Upper lobe of left lung (tissue), 6 donors: ENCODE measurements at regions not wholly inside any gene's neighbourhood (a gene's known extent, or its start where the extent isn't known, plus 50 kb on each side); places are given as distances from the start of the nearest gene placed in this dataset.

Experiments
- ATAC-seq, 2 donors: fragments of 200-7000 bp; cut with Tn5 transposase; one replicate each; pipeline ENCODE4 v1.9.1; 2022; ENCODE audit warnings: mild to moderate bottlenecking in 2 of 2, moderate library complexity in 2 of 2; ENCODE audit not compliant: low FRiP score in 2 of 2
- DNase-seq, 2 donors: peaks; one replicate each; pipeline ENCODE4 v3.0.0-alpha.2; 2019 to 2020
- H3K27ac ChIP-seq, 4 donors: fragments of 200-600 bp; sonication (generic); one replicate each; pipeline ENCODE4 v1.5.1; 2016 to 2019
- H3K27me3 ChIP-seq, 4 donors: fragments of 200-600 bp; sonication (generic); one replicate each; pipeline ENCODE4 v1.5.1; 2017 to 2019
- H3K36me3 ChIP-seq, 4 donors: fragments of 200-600 bp; sonication (generic); one replicate each; pipeline ENCODE4 v1.5.1; 2016 to 2019
- H3K4me1 ChIP-seq, 4 donors: fragments of 200-600 bp; sonication (generic); one replicate each; pipeline ENCODE4 v1.5.1; 2018 to 2019
- H3K4me3 ChIP-seq, 4 donors: fragments of 200-600 bp; sonication (generic); one replicate each; pipeline ENCODE4 v1.5.1; 2017 to 2019; ENCODE audit warnings: mild to moderate bottlenecking in 2 of 4, moderate library complexity in 1 of 4
- H3K9me3 ChIP-seq, 4 donors: fragments of 200-600 bp; sonication (generic); one replicate each; pipeline ENCODE4 v1.5.1; 2018 to 2019
- CTCF ChIP-seq, 6 experiments: fragments of 450-650 bp in 4 of 6; fragments of 200-600 bp in 2 of 6; sonication (generic) in 2 of 6; IDR thresholded peaks; one replicate each; pipeline ENCODE4 v1.5.1; 2016 to 2019; ENCODE audit warnings: antibody characterized with exemption in 6 of 6
- EP300 ChIP-seq, 4 donors: sonication (generic); formaldehyde crosslinking; IDR thresholded peaks; one replicate each; pipeline ENCODE4 v1.5.1; 2017; ENCODE audit warnings: antibody characterized with exemption in 4 of 4, control low read depth in 2 of 4
- POLR2A ChIP-seq, 4 donors: fragments of 450-650 bp; IDR thresholded peaks; one replicate each; pipeline ENCODE4 v1.5.1; 2016 to 2017; ENCODE audit warnings: antibody characterized with exemption in 4 of 4, mild to moderate bottlenecking in 2 of 4
- POLR2AphosphoS5 ChIP-seq, 2 donors: sonication (generic); formaldehyde crosslinking; IDR thresholded peaks; one replicate each; pipeline ENCODE4 v1.5.1; 2017; ENCODE audit warnings: antibody characterized with exemption in 2 of 2
- WGBS, 2 donors: methylation state at CpG; one replicate each; pipeline ENCODE4 v1.1.5; 2017 to 2018; 5-methylcytosine and 5-hydroxymethylcytosine counted together
- donor health status: DM: no; HTN: no; CAD: no; lungs with moderate emphysema.
- donor health status: DM: no; HTN: yes; CAD: no; lungs with severe emphysema.

DNA sequence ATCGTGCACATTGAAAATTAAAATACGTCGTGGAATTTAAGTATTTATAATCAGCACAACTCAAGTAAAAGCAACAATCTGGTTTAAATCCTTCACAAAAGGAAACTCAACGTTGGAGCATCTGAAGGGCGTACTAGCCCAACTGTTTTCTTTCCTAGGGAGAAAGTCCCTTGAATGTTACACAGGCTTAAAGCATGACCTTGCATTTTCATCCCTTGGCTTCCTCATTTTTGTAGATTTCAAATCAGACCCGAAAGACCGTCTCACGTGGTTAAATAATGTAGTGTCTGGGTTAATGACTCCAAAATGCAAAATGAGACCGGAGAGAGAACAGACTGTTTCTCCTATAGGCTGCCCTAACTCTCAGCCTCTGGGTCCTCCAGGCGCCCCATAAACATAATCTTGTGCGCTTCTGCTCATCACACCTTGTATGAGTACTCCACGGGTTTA, 249.2 kb upstream of the RREB1 start:
- H3K9me3 ChIP-seq: no peaks in the 10 kb centered on the region
- DNase-seq (no peak), ATAC-seq (peak in 1 of 2 donors; percentile 44)
- WGBS, 2 donors: 69 to 72% methylated on average over 12 of the region's 12 CpGs
- no peaks in the 10 kb centered on the region for H3K27me3 ChIP-seq
- peak in 1 of 4 donors; percentile 48 for TF ChIP-seq POLR2A (IDR thresholded peaks at IDR 0.05)
- no peak for TF ChIP-seq POLR2AphosphoS5 (IDR thresholded peaks at IDR 0.05)
- TF ChIP-seq CTCF (IDR thresholded peaks at IDR 0.05): no peak
- H3K27ac ChIP-seq: peak overlapping the region; percentile 43 to 95 (median 74)
- no peaks in the 10 kb centered on the region for H3K36me3 ChIP-seq
- H3K4me1 ChIP-seq: peaks cover 22 to 35% (median 24%) of the 10 kb centered on the region in 4 donors
- no peak overlapping the region for H3K4me3 ChIP-seq

- Histone ChIP-seq H3K27ac (peak overlapping the region in 2 of 4 donors; percentile 48 to 78), H3K9me3 (no peaks in the 10 kb centered on the region), H3K4me1 (peaks cover 22 to 35% (median 24%) of the 10 kb centered on the region in 4 donors), H3K36me3 (no peaks in the 10 kb centered on the region), H3K4me3 (no peak overlapping the region), H3K27me3 (no peaks in the 10 kb centered on the region)
- ATAC-seq (no peak), DNase-seq (no peak)
- WGBS, 2 donors: 70 to 76% methylated on average over 5 of the region's 5 CpGs
- TF ChIP-seq POLR2A (IDR thresholded peaks at IDR 0.05): no peak
- TF ChIP-seq EP300 (IDR thresholded peaks at IDR 0.05): no peak
- no peak for TF ChIP-seq POLR2AphosphoS5 (IDR thresholded peaks at IDR 0.05)
- no peak for TF ChIP-seq CTCF (IDR thresholded peaks at IDR 0.05)
These were observed 248.7 kb upstream of the RREB1 start for GRCh38 chr6:6859105-6859504.

DNA sequence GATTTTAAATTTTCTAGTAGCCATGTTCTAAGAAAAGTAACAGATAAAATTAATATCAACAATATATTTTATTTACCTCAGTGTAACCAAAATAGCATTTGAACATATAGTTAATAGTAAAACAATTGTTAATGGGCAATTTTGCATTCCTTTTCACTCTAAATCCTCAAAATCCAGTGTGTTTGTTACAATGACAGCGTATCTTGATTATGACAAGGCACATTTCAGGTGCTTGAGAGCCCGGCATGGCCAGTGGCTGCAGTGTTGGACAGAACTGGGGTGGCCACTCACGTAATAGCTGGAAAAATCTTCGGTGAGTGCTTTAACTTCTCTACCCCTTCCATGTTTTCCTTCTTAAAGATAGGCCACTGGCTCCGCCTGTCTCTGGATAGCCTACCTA, 248.0 kb upstream of the RREB1 start:
- H3K4me1 ChIP-seq: peaks cover 22 to 35% (median 24%) of the 10 kb centered on the region in 4 donors
- ATAC-seq: no peak

DNA sequence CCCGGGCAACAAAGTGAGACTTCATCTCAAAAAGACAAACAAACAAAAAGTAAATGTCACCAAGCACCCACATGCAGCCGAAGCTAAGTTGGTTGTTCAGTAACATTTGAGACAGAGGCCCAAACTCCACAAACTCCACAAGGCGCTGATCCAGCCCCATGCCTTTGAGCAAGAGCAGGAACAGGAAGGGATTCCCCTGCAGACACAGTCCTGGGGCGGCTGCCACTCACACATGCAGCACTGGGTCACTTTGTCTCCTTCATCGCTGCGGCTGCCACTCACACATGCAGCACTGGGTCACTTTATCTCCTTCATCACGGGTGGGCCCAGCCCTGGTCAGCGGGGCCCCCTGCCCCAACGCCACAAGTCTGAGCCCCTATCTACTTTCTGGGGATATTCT, 246.9 kb upstream of the RREB1 start:
- Histone ChIP-seq H3K27me3 (no peaks in the 10 kb centered on the region), H3K36me3 (no peaks in the 10 kb centered on the region), H3K4me1 (peaks cover 20 to 35% (median 24%) of the 10 kb centered on the region in 4 donors), H3K4me3 (no peak overlapping the region), H3K9me3 (no peaks in the 10 kb centered on the region), H3K27ac (peak overlapping the region in 1 of 4 donors; percentile 44)
- TF ChIP-seq CTCF (IDR thresholded peaks at IDR 0.05): no peak
- TF ChIP-seq EP300 (IDR thresholded peaks at IDR 0.05): no peak
- TF ChIP-seq POLR2AphosphoS5 (IDR thresholded peaks at IDR 0.05): no peak
- no peak for TF ChIP-seq POLR2A (IDR thresholded peaks at IDR 0.05)
- ATAC-seq (no peak), DNase-seq (peak in 1 of 2 donors; percentile 46)
- WGBS, 2 donors: 80 to 85% methylated on average over 9 of the region's 9 CpGs

More for the DNA sequence above, 248.0 kb upstream of the RREB1 start:
- no peaks in the 10 kb centered on the region for H3K27me3 ChIP-seq
- DNase-seq: no peak
- H3K36me3 ChIP-seq: no peaks in the 10 kb centered on the region
- 72 to 81% methylated on average over 5 of the region's 5 CpGs for WGBS, 2 donors
- H3K27ac ChIP-seq: no peak overlapping the region
- H3K4me3 ChIP-seq: no peak overlapping the region
- TF ChIP-seq POLR2AphosphoS5 (IDR thresholded peaks at IDR 0.05): no peak
- no peak for TF ChIP-seq POLR2A (IDR thresholded peaks at IDR 0.05)
- no peak for TF ChIP-seq CTCF (IDR thresholded peaks at IDR 0.05)
- H3K9me3 ChIP-seq: no peaks in the 10 kb centered on the region

DNA sequence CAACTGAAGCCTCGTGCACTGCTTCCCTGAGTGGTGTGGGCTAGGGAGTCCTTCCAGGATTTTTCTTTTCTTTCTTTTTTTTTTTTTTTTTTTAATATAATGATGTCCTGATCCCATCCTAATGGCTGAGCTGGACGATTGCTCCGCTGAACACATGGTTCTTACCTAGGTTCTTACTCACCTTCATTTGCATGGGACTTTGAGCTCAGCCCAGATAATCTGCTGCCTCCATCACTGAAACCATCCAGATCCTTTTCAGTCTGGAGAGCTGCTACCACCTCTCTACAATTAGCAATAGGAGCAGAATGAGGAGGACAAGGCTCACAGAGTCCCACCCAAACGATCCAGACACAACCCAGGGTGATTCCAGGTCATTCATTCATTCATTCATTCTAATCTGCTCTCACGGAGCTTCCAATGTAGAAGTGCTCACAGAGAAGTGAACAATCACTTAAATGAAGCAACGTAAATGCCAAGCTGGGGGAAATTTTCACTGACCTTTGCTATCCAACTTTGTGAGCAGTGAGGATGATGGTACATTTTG, 246.3 kb upstream of the RREB1 start:
- Histone ChIP-seq H3K9me3 (no peaks in the 10 kb centered on the region), H3K36me3 (no peaks in the 10 kb centered on the region), H3K4me3 (no peak overlapping the region), H3K27me3 (no peaks in the 10 kb centered on the region), H3K4me1 (peaks cover 15 to 30% (median 20%) of the 10 kb centered on the region in 4 donors), H3K27ac (no peak overlapping the region)
- TF ChIP-seq EP300 (IDR thresholded peaks at IDR 0.05): no peak
- no peak for TF ChIP-seq POLR2AphosphoS5 (IDR thresholded peaks at IDR 0.05)
- no peak for TF ChIP-seq POLR2A (IDR thresholded peaks at IDR 0.05)
- no peak for TF ChIP-seq CTCF (IDR thresholded peaks at IDR 0.05)
- WGBS, 2 donors: 86 to 89% methylated on average over 6 of the region's 6 CpGs
- no peak for DNase-seq
- ATAC-seq: no peak
